ENCODE measurements at regions not wholly inside any gene's neighbourhood (a gene's known extent, or its start where the extent isn't known, plus 50 kb on each side); places are given as distances from the start of the nearest gene placed in this dataset.

GRCh38 chr13:47598340-47598911, 402.6 kb downstream of the SUCLA2 start:
- no peak for DNase-seq

DNA sequence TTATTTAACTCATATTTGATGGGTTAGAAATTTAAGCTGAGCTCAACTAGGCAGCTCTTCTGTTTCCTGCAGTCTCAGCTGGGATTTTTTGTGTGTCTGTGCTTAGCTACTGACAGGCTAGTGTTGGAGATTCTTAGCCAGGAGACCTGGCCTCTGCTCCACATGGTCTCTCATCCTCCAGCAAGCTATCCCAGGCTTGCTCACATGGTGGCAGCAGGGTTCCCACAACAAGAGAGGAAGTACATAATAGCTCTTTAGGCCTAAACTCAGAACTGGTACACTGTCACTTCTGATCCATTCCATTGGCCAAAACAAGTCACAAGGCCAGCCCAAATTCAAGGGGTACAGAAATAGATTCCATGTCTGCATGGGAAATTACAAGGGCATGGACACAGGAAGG, 406.2 kb downstream of the SUCLA2 start:
- DNase-seq: no peak

- no peak for DNase-seq
These were observed 408.8 kb downstream of the SUCLA2 start for GRCh38 chr13:47592256-47592655.

DNA sequence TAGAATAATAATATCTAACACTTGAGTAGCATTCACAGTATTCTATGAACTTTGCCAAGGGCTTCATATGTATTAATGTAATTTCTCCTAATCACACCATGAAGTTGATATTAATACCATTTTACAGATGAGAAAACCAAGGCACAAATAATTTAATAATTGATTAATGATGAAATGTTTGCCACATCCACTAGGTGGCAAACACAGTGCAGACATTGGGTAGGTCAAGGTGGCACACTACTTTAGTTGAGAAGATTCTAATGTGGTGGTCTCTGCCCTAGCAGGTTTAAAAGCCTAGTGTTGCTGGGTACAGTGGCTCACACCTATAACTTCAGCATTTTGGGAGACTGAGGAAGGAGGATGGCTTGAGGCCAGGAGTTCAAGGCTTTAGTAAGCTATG, 412.4 kb downstream of the SUCLA2 start:
- no peak for DNase-seq

- DNase-seq: no peak
These were observed 428.7 kb downstream of the SUCLA2 start for GRCh38 chr13:47572375-47572774.

- DNase-seq: no peak
These were observed 437.0 kb downstream of the SUCLA2 start for GRCh38 chr13:47564041-47564440.

GRCh38 chr13:47556703-47557102, 444.4 kb downstream of the SUCLA2 start:
- DNase-seq: no peak

- no peak for DNase-seq
These were observed 445.8 kb downstream of the SUCLA2 start for GRCh38 chr13:47555235-47555634.

DNA sequence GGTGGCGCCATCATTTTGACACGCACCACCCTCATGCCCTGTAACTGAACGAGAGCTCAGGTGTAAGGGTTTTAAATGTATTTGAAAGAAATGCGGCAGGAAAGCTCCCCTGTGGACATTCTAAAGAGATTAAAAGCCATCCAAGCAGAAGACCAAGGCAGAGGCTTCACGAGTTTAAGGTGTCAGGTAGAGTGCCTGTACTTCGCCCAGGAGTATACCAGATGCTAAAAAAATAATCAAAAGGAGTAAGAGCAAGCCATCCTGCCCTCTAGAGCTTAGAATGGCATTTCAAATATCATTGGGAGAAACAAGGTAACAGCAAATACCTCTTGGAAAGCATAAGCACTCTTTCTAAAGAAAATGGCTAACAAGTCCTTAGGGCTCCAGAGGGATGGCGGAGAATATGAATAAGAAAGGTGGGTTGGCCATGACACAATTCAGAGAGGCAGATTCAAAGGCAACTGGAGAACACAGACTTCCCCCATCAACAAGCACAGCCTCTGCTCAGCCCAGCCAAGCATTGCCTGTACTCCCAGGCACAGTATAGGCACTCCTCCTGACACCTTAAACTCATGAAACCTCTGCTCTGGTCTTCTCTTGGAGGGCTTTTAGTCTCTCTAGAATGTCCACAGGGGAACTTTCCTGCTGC, 447.6 kb downstream of the SUCLA2 start:
- no peak for DNase-seq

DNA sequence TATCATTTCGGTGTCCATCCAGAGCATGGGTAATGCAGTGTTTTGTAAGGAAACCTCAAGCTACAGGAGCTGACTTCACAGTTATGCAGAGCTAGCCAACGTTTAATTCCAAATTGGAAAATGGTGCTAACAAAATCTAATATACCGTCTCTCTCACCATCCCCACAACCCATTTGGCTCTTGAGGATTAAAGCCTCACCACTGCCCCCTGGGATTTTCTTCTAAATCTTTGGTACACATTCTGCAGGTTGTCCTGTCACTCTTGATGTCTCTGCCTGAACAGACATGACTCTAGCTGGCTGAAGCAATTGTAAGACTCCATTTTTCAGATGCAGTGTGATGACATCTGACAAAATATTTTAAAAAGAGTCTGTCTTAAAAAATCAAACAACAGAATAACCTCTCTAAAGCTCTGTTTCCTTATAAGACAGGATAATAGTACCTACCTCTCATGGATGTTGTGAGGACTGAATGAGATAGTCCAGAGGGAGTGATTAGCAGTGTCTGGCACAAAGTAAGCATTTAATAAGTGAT, 451.8 kb downstream of the SUCLA2 start:
- DNase-seq: no peak

DNA sequence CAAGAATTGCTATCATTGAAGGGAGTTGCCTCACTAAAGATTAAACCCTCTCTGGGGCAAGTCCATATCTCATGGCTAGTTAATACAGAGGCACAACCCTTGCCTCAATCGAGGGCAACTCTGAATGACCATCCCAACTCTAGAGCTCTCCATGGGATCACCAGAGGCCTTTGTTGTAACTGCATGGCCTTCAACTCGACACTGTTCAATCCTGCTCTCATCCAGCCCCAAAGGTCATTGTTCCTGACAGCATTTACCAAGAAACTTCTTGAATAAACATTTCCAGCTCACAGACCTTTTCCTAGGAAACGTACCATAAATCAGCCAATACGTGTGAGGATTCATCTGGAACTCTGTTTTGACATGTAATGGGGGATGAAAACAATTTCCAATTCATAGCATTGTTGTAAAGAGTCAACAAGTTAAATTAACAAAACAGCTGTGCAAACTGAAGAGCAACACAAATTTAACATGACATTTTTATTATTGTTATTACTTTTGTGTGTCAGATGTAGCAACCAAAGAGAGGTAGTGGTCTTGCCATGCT, 452.7 kb downstream of the SUCLA2 start:
- DNase-seq: no peak

- no peak for DNase-seq
These were observed 454.5 kb downstream of the SUCLA2 start for GRCh38 chr13:47546391-47547225.

GRCh38 chr13:47545201-47546024, 455.7 kb downstream of the SUCLA2 start:
- no peak for DNase-seq

GRCh38 chr13:47539317-47539716, 461.8 kb downstream of the SUCLA2 start:
- DNase-seq: no peak

GRCh38 chr13:47523771-47524170, 477.3 kb downstream of the SUCLA2 start:
- DNase-seq: no peak

- no peak for DNase-seq
These were observed 479.1 kb downstream of the SUCLA2 start for GRCh38 chr13:47521890-47522487.

DNA sequence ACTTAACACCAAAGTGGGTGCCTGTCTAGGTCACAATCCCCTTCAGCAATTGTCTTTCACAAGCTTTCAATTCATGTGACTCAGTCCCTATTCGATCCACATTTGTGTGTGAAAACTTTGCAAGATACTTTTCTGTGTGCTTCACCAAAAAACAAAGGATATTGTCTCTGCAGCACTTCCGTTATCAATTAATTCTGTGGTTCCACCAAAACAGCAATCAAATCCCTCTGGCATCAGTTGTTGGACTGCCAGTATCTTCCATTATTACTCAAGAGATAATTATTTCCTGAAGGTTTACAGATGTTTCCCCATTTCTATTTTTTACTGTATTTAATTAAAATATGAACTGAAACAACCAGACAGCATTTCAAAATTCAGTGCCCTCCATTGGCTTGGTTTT, 481.4 kb downstream of the SUCLA2 start:
- DNase-seq: no peak

- DNase-seq: no peak
These were observed 482.5 kb downstream of the SUCLA2 start for GRCh38 chr13:47518530-47518929.

DNA sequence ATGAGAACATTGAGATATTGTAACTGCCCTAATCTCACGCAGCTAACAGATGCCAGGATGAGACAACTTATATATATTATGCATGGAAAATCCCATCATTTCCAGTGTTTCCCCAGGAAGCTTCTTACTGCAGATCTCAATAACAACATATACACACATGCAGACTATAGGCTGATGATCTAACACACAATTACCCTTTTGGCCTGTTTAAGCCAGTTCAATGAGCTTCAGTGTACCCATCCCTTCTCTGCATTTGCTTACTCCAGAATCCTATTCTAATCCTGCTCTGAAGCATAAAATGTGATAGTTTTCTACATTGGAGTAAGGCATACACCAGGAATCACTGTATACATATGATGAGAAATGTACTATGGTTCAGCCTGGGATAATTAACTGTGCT, 489.4 kb downstream of the SUCLA2 start:
- no peak for DNase-seq

GRCh38 chr13:47508527-47509228, 492.4 kb downstream of the SUCLA2 start:
- no peak for DNase-seq

DNA sequence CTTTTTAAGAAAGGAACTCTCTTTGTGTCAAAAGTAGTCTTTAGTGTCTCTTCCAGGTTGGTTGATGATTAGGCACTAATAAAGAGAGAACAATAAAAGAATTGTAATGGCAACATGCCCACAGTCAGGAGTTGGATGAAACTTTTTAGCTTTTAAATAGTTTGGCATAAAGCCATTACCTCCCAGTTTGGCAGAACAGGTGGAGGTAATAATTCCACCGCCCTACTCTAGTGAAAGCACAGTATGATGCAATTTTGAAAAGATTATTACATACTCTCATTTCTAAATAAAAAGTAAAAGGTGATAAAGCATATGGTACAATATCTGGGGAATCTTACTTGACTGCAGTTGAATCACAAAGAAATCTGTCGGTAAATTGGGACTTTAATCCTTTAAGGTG, 497.6 kb downstream of the SUCLA2 start:
- DNase-seq: no peak

DNA sequence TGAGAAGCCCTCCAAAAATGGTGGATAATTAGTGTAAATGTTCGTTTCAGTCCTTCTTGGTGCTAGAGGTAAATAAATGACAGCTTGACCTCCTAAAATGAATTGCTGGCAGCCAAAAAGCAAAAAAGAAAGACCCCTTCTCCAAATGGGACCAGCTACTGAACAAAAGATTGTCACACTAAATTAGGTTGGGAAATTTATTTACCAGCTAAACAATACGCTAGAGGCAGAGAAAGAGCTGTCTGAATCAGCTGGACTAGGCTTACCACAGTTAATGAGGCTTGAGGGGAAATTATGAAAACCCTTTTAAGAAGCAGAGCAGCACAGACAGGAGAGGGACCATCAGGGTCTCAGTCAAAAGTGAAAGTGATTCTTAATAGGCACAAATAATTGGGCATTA, 498.9 kb downstream of the SUCLA2 start:
- DNase-seq: no peak

Data from stimulated activated naive CD4-positive, alpha-beta T cell (primary cell).